HG03108 (cell line): ENCODE measurements at regions not wholly inside any gene's neighbourhood (a gene's known extent, or its start where the extent isn't known, plus 50 kb on each side); places are given as distances from the start of the nearest gene placed in this dataset.
"Not testable (repeated sequence)": the region's sequence is repeated elsewhere in the genome, so short reads cannot be mapped to it uniquely, and the experiment has no call there.

ENCODE experiments used
- ATAC-seq: cut with Tn5 transposase; IDR thresholded peaks from one replicate; pipeline ENCODE4 v1.9.1; 2021; ENCODE audit warnings: moderate library complexity; ENCODE audit not compliant: unreplicated experiment

- ATAC-seq = no peak
Measured at GRCh38 chr11:116352881-116353280, 419.9 kb downstream of the BUD13 start.

- no peak for ATAC-seq
Measured at GRCh38 chr11:116348226-116348625, 424.6 kb downstream of the BUD13 start.

- no peak for ATAC-seq
Measured at GRCh38 chr11:116345575-116345974, 427.2 kb downstream of the BUD13 start.

- no peak for ATAC-seq
Measured at GRCh38 chr11:116344601-116345000, 428.2 kb downstream of the BUD13 start.

GRCh38 chr11:116343270-116343669, 429.5 kb downstream of the BUD13 start:
- no peak for ATAC-seq

GRCh38 chr11:116342148-116342547, 430.6 kb downstream of the BUD13 start:
- no peak for ATAC-seq

- ATAC-seq = no peak
Measured at GRCh38 chr11:116339306-116340098, 433.3 kb downstream of the BUD13 start.

GRCh38 chr11:116338500-116338899, 434.3 kb downstream of the BUD13 start:
- not testable (repeated sequence) for ATAC-seq

GRCh38 chr11:116336540-116336939, 436.2 kb downstream of the BUD13 start:
- no peak for ATAC-seq

- ATAC-seq = no peak
Measured at GRCh38 chr11:116335891-116336290, 436.9 kb downstream of the BUD13 start.

GRCh38 chr11:116335078-116335477, 437.7 kb downstream of the BUD13 start:
- ATAC-seq = no peak

- ATAC-seq = no peak
Measured at GRCh38 chr11:116334596-116334995, 438.2 kb downstream of the BUD13 start.

GRCh38 chr11:116333001-116333535, 439.7 kb downstream of the BUD13 start:
- ATAC-seq = no peak

- no peak for ATAC-seq
Measured at GRCh38 chr11:116332391-116332790, 440.4 kb downstream of the BUD13 start.

GRCh38 chr11:116331381-116331780, 441.4 kb downstream of the BUD13 start:
- ATAC-seq = no peak

- ATAC-seq = no peak
Measured at GRCh38 chr11:116330439-116331185, 442.2 kb downstream of the BUD13 start.

GRCh38 chr11:116329354-116330090, 443.3 kb downstream of the BUD13 start:
- ATAC-seq = no peak

- ATAC-seq = no peak
Measured at GRCh38 chr11:116328851-116329250, 443.9 kb downstream of the BUD13 start.

- ATAC-seq = no peak
Measured at GRCh38 chr11:116328391-116328790, 444.4 kb downstream of the BUD13 start.

GRCh38 chr11:116326146-116326545, 446.6 kb downstream of the BUD13 start:
- no peak for ATAC-seq

GRCh38 chr11:116325247-116325646, 447.5 kb downstream of the BUD13 start:
- ATAC-seq = no peak
